ENCODE measurements at regions not wholly inside any gene's neighbourhood (a gene's known extent, or its start where the extent isn't known, plus 50 kb on each side); places are given as distances from the start of the nearest gene placed in this dataset.
"Not testable (repeated sequence)": the region's sequence is repeated elsewhere in the genome, so short reads cannot be mapped to it uniquely, and the experiment has no call there.

GRCh38 chr10:23540401-23541030 is 101.6 kb downstream of the OTUD1 start:
- Histone ChIP-seq H3K4me1 (ENCODE audit: control insufficient read depth, insufficient read depth, low read length) (no peaks in the 10 kb centered on the region), H3K27ac (ENCODE audit: low read length) (no peak overlapping the region), H3K4me3 (ENCODE audit: low read length) (no peak overlapping the region), H3K27me3 (ENCODE audit: control insufficient read depth, insufficient read depth, low read length) (peaks cover 2% of the 10 kb centered on the region), H3K36me3 (ENCODE audit: control insufficient read depth, insufficient read depth, low read length) (no peaks in the 10 kb centered on the region), H3K9me3 (ENCODE audit: control insufficient read depth, low read depth, low read length) (no peaks in the 10 kb centered on the region)
- DNase-seq, result peak in 1 of 2 donors; percentile 4
- 0% methylated on average over 2 of the region's 2 CpGs for WGBS (ENCODE audit: insufficient coverage, low lambda C conversion rate)

GRCh38 chr10:23543691-23544380 is 105.0 kb downstream of the OTUD1 start:
- no peaks in the 10 kb centered on the region for H3K4me1 ChIP-seq (ENCODE audit: control insufficient read depth, insufficient read depth, low read length)
- H3K27me3 ChIP-seq (ENCODE audit: control insufficient read depth, insufficient read depth, low read length), result no peaks in the 10 kb centered on the region
- no peaks in the 10 kb centered on the region for H3K36me3 ChIP-seq (ENCODE audit: control insufficient read depth, insufficient read depth, low read length)
- no peak overlapping the region for H3K27ac ChIP-seq (ENCODE audit: low read length)
- no CpG with 5 or more reads among the region's 9 CpGs for WGBS (ENCODE audit: insufficient coverage, low lambda C conversion rate)
- no peak for DNase-seq
- H3K9me3 ChIP-seq (ENCODE audit: control insufficient read depth, low read depth, low read length), result no peaks in the 10 kb centered on the region
- no peak overlapping the region for H3K4me3 ChIP-seq (ENCODE audit: low read length)

- H3K4me3 ChIP-seq (ENCODE audit: low read length); H3K27ac ChIP-seq (ENCODE audit: low read length); H3K9me3 ChIP-seq (ENCODE audit: control insufficient read depth, low read depth, low read length); H3K4me1 ChIP-seq (ENCODE audit: control insufficient read depth, insufficient read depth, low read length); H3K27me3 ChIP-seq (ENCODE audit: control insufficient read depth, insufficient read depth, low read length); DNase-seq; H3K36me3 ChIP-seq (ENCODE audit: control insufficient read depth, insufficient read depth, low read length): not testable (repeated sequence)
- 75% methylated on average over 2 of the region's 2 CpGs for WGBS (ENCODE audit: insufficient coverage, low lambda C conversion rate)
Observed at GRCh38 chr10:23545866-23546265, 107.0 kb downstream of the OTUD1 start.

GRCh38 chr10:23556727-23557440 is 118.0 kb downstream of the OTUD1 start:
- Histone ChIP-seq H3K27me3 (ENCODE audit: control insufficient read depth, insufficient read depth, low read length) (no peaks in the 10 kb centered on the region), H3K9me3 (ENCODE audit: control insufficient read depth, low read depth, low read length) (peaks cover 2% of the 10 kb centered on the region), H3K4me1 (ENCODE audit: control insufficient read depth, insufficient read depth, low read length) (no peaks in the 10 kb centered on the region), H3K27ac (ENCODE audit: low read length) (no peak overlapping the region), H3K4me3 (ENCODE audit: low read length) (no peak overlapping the region), H3K36me3 (ENCODE audit: control insufficient read depth, insufficient read depth, low read length) (no peaks in the 10 kb centered on the region)
- no CpG with 5 or more reads among the region's 5 CpGs for WGBS (ENCODE audit: insufficient coverage, low lambda C conversion rate)
- DNase-seq, result no peak

GRCh38 chr10:23557777-23558176 is 118.9 kb downstream of the OTUD1 start:
- DNase-seq, result no peak
- H3K4me1 ChIP-seq (ENCODE audit: control insufficient read depth, insufficient read depth, low read length), result no peaks in the 10 kb centered on the region
- 100% methylated on average over 1 of the region's 4 CpGs for WGBS (ENCODE audit: insufficient coverage, low lambda C conversion rate)
- H3K27ac ChIP-seq (ENCODE audit: low read length), result no peak overlapping the region
- H3K36me3 ChIP-seq (ENCODE audit: control insufficient read depth, insufficient read depth, low read length), result no peaks in the 10 kb centered on the region
- peaks cover 2% of the 10 kb centered on the region for H3K9me3 ChIP-seq (ENCODE audit: control insufficient read depth, low read depth, low read length)
- no peaks in the 10 kb centered on the region for H3K27me3 ChIP-seq (ENCODE audit: control insufficient read depth, insufficient read depth, low read length)
- H3K4me3 ChIP-seq (ENCODE audit: low read length), result no peak overlapping the region

GRCh38 chr10:23558361-23558799 is 119.5 kb downstream of the OTUD1 start:
- H3K4me1 ChIP-seq (ENCODE audit: control insufficient read depth, insufficient read depth, low read length), result no peaks in the 10 kb centered on the region
- H3K27ac ChIP-seq (ENCODE audit: low read length), result no peak overlapping the region
- peaks cover 2% of the 10 kb centered on the region for H3K9me3 ChIP-seq (ENCODE audit: control insufficient read depth, low read depth, low read length)
- DNase-seq, result no peak
- no peak overlapping the region for H3K4me3 ChIP-seq (ENCODE audit: low read length)
- 79% methylated on average over 3 of the region's 6 CpGs for WGBS (ENCODE audit: insufficient coverage, low lambda C conversion rate)
- H3K27me3 ChIP-seq (ENCODE audit: control insufficient read depth, insufficient read depth, low read length), result no peaks in the 10 kb centered on the region
- H3K36me3 ChIP-seq (ENCODE audit: control insufficient read depth, insufficient read depth, low read length), result no peaks in the 10 kb centered on the region

GRCh38 chr10:23568996-23569395 is 130.1 kb downstream of the OTUD1 start:
- Histone ChIP-seq H3K27ac (ENCODE audit: low read length) (no peak overlapping the region), H3K27me3 (ENCODE audit: control insufficient read depth, insufficient read depth, low read length) (no peaks in the 10 kb centered on the region), H3K36me3 (ENCODE audit: control insufficient read depth, insufficient read depth, low read length) (no peaks in the 10 kb centered on the region), H3K4me3 (ENCODE audit: low read length) (no peak overlapping the region), H3K9me3 (ENCODE audit: control insufficient read depth, low read depth, low read length) (peaks cover 3% of the 10 kb centered on the region), H3K4me1 (ENCODE audit: control insufficient read depth, insufficient read depth, low read length) (no peaks in the 10 kb centered on the region)
- DNase-seq, result no peak
- WGBS (ENCODE audit: insufficient coverage, low lambda C conversion rate), result no CpG with 5 or more reads among the region's 3 CpGs

GRCh38 chr10:23571884-23572283 is 133.0 kb downstream of the OTUD1 start:
- Histone ChIP-seq H3K36me3 (ENCODE audit: control insufficient read depth, insufficient read depth, low read length) (no peaks in the 10 kb centered on the region), H3K4me1 (ENCODE audit: control insufficient read depth, insufficient read depth, low read length) (no peaks in the 10 kb centered on the region), H3K4me3 (ENCODE audit: low read length) (no peak overlapping the region), H3K27me3 (ENCODE audit: control insufficient read depth, insufficient read depth, low read length) (no peaks in the 10 kb centered on the region), H3K9me3 (ENCODE audit: control insufficient read depth, low read depth, low read length) (peaks cover 3% of the 10 kb centered on the region), H3K27ac (ENCODE audit: low read length) (no peak overlapping the region)
- DNase-seq, result no peak

GRCh38 chr10:23581906-23582450 is 143.1 kb downstream of the OTUD1 start:
- H3K4me1 ChIP-seq (ENCODE audit: control insufficient read depth, insufficient read depth, low read length), result no peaks in the 10 kb centered on the region
- no peaks in the 10 kb centered on the region for H3K36me3 ChIP-seq (ENCODE audit: control insufficient read depth, insufficient read depth, low read length)
- no peaks in the 10 kb centered on the region for H3K27me3 ChIP-seq (ENCODE audit: control insufficient read depth, insufficient read depth, low read length)
- no CpG with 5 or more reads among the region's 2 CpGs for WGBS (ENCODE audit: insufficient coverage, low lambda C conversion rate)
- DNase-seq, result no peak
- no peaks in the 10 kb centered on the region for H3K9me3 ChIP-seq (ENCODE audit: control insufficient read depth, low read depth, low read length)
- no peak overlapping the region for H3K4me3 ChIP-seq (ENCODE audit: low read length)
- H3K27ac ChIP-seq (ENCODE audit: low read length), result no peak overlapping the region

- H3K9me3 ChIP-seq (ENCODE audit: control insufficient read depth, low read depth, low read length), result no peaks in the 10 kb centered on the region
- no peaks in the 10 kb centered on the region for H3K27me3 ChIP-seq (ENCODE audit: control insufficient read depth, insufficient read depth, low read length)
- H3K4me1 ChIP-seq (ENCODE audit: control insufficient read depth, insufficient read depth, low read length), result no peaks in the 10 kb centered on the region
- DNase-seq, result no peak
- no peak overlapping the region for H3K27ac ChIP-seq (ENCODE audit: low read length)
- no peak overlapping the region for H3K4me3 ChIP-seq (ENCODE audit: low read length)
- H3K36me3 ChIP-seq (ENCODE audit: control insufficient read depth, insufficient read depth, low read length), result no peaks in the 10 kb centered on the region
- WGBS (ENCODE audit: insufficient coverage, low lambda C conversion rate), result 43% methylated on average over 1 of the region's 2 CpGs
Observed at GRCh38 chr10:23584396-23584795, 145.5 kb downstream of the OTUD1 start.
